PC-9 (cell line): ENCODE measurements at regions not wholly inside any gene's neighbourhood (a gene's known extent, or its start where the extent isn't known, plus 50 kb on each side); places are given as distances from the start of the nearest gene placed in this dataset.

Experiments used
- BruUV-seq: library from RNA; stranded (reverse); fragments of 400-500 nt; replicated peaks from 2 replicates; lab custom pipeline; 2021; lab: Mats Ljungman, UMichigan
- CTCF ChIA-PET: fragments of 300-600 bp; sonication (Branson Sonifier 250); formaldehyde crosslinking; loops from one replicate; lab custom pipeline; 2022; ENCODE audit warnings: antibody characterized with exemption; lab: Charles Lee
- POLR2A ChIA-PET: fragments of 300-600 bp; sonication (Branson Sonifier 250); formaldehyde crosslinking; loops from one replicate; lab custom pipeline; 2022; ENCODE audit warnings: antibody characterized with exemption; ENCODE audit not compliant: unreplicated experiment; lab: Charles Lee
- DNase-seq, 2 experiments: peaks; one replicate each; pipeline versions ENCODE4 v3.0.0 to v3.0.0-alpha.2; 2015 to 2022; ENCODE audit warnings: mixed read lengths in 1 of 2
- H2AFZ ChIP-seq: fragments of 200-600 bp; sonication (generic); 2 replicates; pipeline ENCODE4 v1.8.1; 2017; ENCODE audit warnings: antibody characterized with exemption
- H3F3A ChIP-seq: fragments of 200-600 bp; sonication (generic); 2 replicates; pipeline ENCODE4 v1.8.1; 2017; ENCODE audit warnings: antibody characterized with exemption, mild to moderate bottlenecking, low read depth; ENCODE audit not compliant: insufficient read depth
- H3K27ac ChIP-seq: fragments of 200-600 bp; sonication (generic); 2 replicates; pipeline ENCODE4 v1.6.1; 2016; ENCODE audit warnings: mixed run types
- H3K27me3 ChIP-seq: fragments of 200-600 bp; sonication (generic); 2 replicates; pipeline ENCODE4 v1.6.1; 2016; ENCODE audit warnings: low read depth, mixed run types; ENCODE audit not compliant: insufficient read depth
- H3K36me3 ChIP-seq: fragments of 200-600 bp; sonication (generic); 2 replicates; pipeline ENCODE4 v1.6.1; 2016; ENCODE audit warnings: low read depth, mixed run types
- H3K4me1 ChIP-seq: fragments of 200-600 bp; sonication (generic); replicated peaks from 2 replicates; pipeline ENCODE4 v1.6.1; 2016; ENCODE audit warnings: mixed run types; ENCODE audit not compliant: insufficient read depth
- H3K4me2 ChIP-seq: fragments of 200-600 bp; sonication (generic); 2 replicates; pipeline ENCODE4 v1.6.1; 2017; ENCODE audit warnings: mixed run types
- H3K4me3 ChIP-seq: fragments of 200-600 bp; sonication (generic); 2 replicates; pipeline ENCODE4 v1.6.1; 2016; ENCODE audit warnings: mixed run types
- H3K79me2 ChIP-seq: fragments of 200-600 bp; sonication (generic); 2 replicates; pipeline ENCODE4 v1.6.1; 2017; ENCODE audit warnings: low read depth, mixed run types
- H3K9me2 ChIP-seq: fragments of 200-600 bp; sonication (generic); 2 replicates; pipeline ENCODE4 v1.8.1; 2017; ENCODE audit warnings: mild to moderate bottlenecking; ENCODE audit not compliant: insufficient read depth
- H3K9me3 ChIP-seq: fragments of 200-600 bp; sonication (generic); 2 replicates; pipeline ENCODE4 v1.8.1; 2016; ENCODE audit warnings: low read depth; ENCODE audit not compliant: insufficient read depth
- H4K20me1 ChIP-seq: fragments of 200-600 bp; sonication (generic); 2 replicates; pipeline ENCODE4 v1.8.1; 2017; ENCODE audit not compliant: insufficient read depth
- EZH2 ChIP-seq: fragments of 200-600 bp; sonication (generic); IDR thresholded peaks from 2 replicates; pipeline ENCODE4 v1.8.0; 2017; ENCODE audit warnings: antibody characterized with exemption, low read depth
- intact Hi-C: fragments of 100-400 bp; cut with micrococcal nuclease; formaldehyde crosslinking; loops from one replicate; pipeline ENCODE4 v1.10.0; 2022; ENCODE audit not compliant: unreplicated experiment
- TF ChIP-seq, protein P1 (sequence below): fragments of 200-600 bp; sonication (generic); conservative IDR thresholded peaks from 2 replicates; pipeline ENCODE4 v1.6.1; 2017; ENCODE audit warnings: mixed run types, antibody characterized with exemption, mild to moderate bottlenecking, moderate library complexity

DNA sequence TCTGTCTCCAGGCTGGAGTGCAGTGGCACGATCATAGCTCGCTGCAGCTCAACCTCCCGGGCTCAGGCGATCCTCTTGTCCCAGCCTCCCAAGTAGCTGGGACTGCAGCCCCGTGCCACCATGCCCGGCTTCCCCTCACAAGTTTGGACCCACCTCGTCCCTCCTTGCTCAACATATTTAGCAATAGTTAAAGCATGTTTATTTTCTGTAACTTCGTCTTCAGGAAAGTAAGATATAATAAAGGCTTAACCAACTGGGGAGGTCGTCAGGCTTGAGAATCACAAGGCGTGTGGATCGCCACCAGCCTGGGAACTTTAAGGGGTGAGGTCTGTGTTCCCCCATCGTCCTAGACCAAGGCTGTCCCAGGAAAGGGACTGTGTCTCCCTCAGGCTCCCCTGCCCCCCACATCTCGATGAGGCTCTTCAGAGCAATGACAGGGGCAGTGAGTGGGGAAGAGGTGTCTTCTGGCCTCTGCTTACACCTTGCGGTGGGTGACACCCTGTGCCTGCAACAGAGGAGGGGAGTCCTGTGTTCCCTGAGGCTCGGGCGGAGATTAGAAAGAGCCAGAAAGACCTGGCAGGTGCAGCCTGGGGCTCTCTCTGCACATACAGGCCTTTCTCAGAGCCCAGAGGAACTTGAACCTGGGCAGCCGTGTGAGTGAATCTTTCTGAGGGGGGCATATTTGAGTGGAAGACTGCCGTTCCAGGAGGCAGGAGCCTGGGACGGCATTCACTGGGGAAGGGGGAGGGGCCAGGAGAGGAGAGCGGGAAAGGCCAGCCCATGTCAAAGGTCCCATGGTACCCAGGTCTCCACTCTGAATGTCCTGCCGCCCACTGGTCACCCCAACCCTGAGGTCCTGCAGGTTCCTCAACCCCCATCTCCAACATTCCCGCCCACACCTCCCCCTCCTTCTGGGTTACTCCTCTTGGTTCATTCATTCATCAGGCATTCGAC, 152.3 kb downstream of the SMAD6 start:
- POLR2A ChIA-PET = no interaction called here
- H3K27ac ChIP-seq = no peak overlapping the region
- CTCF ChIA-PET = interaction anchor here (0.6 to 0.7 kb wide), 4 partner anchors 18 to 1600 kb away, joined by 3 to 8 read pairs (median 4); no protein-coding TSS in a partner anchor
- peak overlapping the region; percentile 58 for H3K4me2 ChIP-seq
- H4K20me1 ChIP-seq = no peaks in the 10 kb centered on the region
- H3F3A ChIP-seq = no peaks in the 10 kb centered on the region; the same call in 1 of the 2 replicates
- H3K79me2 ChIP-seq = no peaks in the 10 kb centered on the region
- H3K4me1 ChIP-seq = peaks cover 13% of the 10 kb centered on the region; the same call in 1 of the 2 replicates
- intact Hi-C loops = loop anchor here (5.0 kb wide), 2 partner anchors 347 to 448 kb away; partner anchors contain the start of gene ZWILCH
- H3K36me3 ChIP-seq = no peaks in the 10 kb centered on the region
- no peak for DNase-seq
- no peaks in the 10 kb centered on the region for H3K9me3 ChIP-seq
- H3K27me3 ChIP-seq = no peaks in the 10 kb centered on the region
- TF ChIP-seq, protein P1, sequence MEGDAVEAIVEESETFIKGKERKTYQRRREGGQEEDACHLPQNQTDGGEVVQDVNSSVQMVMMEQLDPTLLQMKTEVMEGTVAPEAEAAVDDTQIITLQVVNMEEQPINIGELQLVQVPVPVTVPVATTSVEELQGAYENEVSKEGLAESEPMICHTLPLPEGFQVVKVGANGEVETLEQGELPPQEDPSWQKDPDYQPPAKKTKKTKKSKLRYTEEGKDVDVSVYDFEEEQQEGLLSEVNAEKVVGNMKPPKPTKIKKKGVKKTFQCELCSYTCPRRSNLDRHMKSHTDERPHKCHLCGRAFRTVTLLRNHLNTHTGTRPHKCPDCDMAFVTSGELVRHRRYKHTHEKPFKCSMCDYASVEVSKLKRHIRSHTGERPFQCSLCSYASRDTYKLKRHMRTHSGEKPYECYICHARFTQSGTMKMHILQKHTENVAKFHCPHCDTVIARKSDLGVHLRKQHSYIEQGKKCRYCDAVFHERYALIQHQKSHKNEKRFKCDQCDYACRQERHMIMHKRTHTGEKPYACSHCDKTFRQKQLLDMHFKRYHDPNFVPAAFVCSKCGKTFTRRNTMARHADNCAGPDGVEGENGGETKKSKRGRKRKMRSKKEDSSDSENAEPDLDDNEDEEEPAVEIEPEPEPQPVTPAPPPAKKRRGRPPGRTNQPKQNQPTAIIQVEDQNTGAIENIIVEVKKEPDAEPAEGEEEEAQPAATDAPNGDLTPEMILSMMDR = no peak
- no peak for TF ChIP-seq EZH2
- no peaks in the 10 kb centered on the region for H3K9me2 ChIP-seq
- no peak overlapping the region for H2AFZ ChIP-seq
- no peak overlapping the region for H3K4me3 ChIP-seq
- BruUV-seq = no TSS peak

DNA sequence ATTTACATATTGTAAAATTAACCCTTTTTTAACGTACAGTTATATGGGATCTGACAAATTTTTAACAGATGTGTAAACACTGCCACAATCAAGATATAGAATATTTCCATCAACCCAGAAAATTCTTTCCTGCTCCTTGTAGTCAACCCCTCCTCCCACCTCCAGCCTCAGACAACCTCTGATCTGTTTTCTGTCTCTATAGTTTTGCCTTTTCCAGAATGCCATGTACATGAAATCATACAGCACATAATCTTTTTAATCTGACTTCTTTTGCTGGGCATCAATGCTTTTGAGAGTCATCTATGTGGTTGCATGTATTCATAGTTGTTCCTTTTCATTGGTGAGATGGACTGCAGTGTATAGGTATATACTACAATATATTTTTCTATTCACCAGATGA, 153.0 kb downstream of the SMAD6 start:
- POLR2A ChIA-PET = no interaction called here
- no peak overlapping the region for H3K4me2 ChIP-seq

DNA sequence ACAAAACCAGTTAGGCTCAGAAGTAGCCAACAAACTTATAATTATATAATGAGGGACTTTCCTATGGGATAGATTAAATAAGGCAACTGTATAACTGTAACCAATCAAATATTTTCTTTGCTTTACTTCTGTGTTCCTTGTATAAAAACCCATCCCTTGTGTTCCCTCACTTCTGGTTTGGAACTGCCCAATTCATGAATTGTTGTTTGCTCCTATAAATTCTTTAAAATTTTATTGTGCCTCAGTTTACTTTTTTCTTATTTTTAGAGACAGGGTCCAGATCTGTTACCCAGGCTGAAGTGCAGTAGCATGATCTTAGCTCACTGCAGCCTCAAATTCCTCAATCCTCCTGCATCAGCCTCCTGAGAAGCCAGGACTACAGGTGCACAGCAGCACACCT, 155.7 kb downstream of the SMAD6 start:
- H3K79me2 ChIP-seq = no peaks in the 10 kb centered on the region
- intact Hi-C loops = no loop called here
- no peak for DNase-seq
- no peaks in the 10 kb centered on the region for H3F3A ChIP-seq
- no peak overlapping the region for H3K27ac ChIP-seq
- TF ChIP-seq, protein P1 = no peak
- no peak for TF ChIP-seq EZH2
- H3K4me1 ChIP-seq = peaks cover 4% of the 10 kb centered on the region; the same call in 1 of the 2 replicates
- H3K36me3 ChIP-seq = no peaks in the 10 kb centered on the region
- no peaks in the 10 kb centered on the region for H4K20me1 ChIP-seq
- no peak overlapping the region for H3K4me3 ChIP-seq
- CTCF ChIA-PET = no interaction called here
- no peak overlapping the region for H2AFZ ChIP-seq
- BruUV-seq = no TSS peak
- H3K27me3 ChIP-seq = no peaks in the 10 kb centered on the region
- POLR2A ChIA-PET = no interaction called here
- no peaks in the 10 kb centered on the region for H3K9me2 ChIP-seq
- H3K4me2 ChIP-seq = no peak overlapping the region
- H3K9me3 ChIP-seq = no peaks in the 10 kb centered on the region

More for the DNA sequence above, 153.0 kb downstream of the SMAD6 start:
- TF ChIP-seq, protein P1 = no peak
- TF ChIP-seq EZH2 = no peak
- H4K20me1 ChIP-seq = no peaks in the 10 kb centered on the region
- H3K27me3 ChIP-seq = no peaks in the 10 kb centered on the region
- no peaks in the 10 kb centered on the region for H3K36me3 ChIP-seq
- BruUV-seq = no TSS peak
- no peaks in the 10 kb centered on the region for H3K9me3 ChIP-seq
- no peak overlapping the region for H3K27ac ChIP-seq
- DNase-seq = no peak
- H3K79me2 ChIP-seq = no peaks in the 10 kb centered on the region
- H3K9me2 ChIP-seq = no peaks in the 10 kb centered on the region
- no peak overlapping the region for H3K4me3 ChIP-seq
- H3K4me1 ChIP-seq = peaks cover 13% of the 10 kb centered on the region; the same call in 1 of the 2 replicates
- H2AFZ ChIP-seq = no peak overlapping the region
- intact Hi-C loops = no loop called here
- CTCF ChIA-PET = interaction anchor here (0.6 kb wide), 2 partner anchors 234 to 1600 kb away, joined by 3 to 7 read pairs; no protein-coding TSS in a partner anchor
- no peaks in the 10 kb centered on the region; the same call in 1 of the 2 replicates for H3F3A ChIP-seq
